ENCODE measurements at regions not wholly inside any gene's neighbourhood (a gene's known extent, or its start where the extent isn't known, plus 50 kb on each side); places are given as distances from the start of the nearest gene placed in this dataset.

GRCh38 chr1:193974286-193974798, 787.9 kb upstream of the B3GALT2 start:
- TF ChIP-seq GATA3 (IDR thresholded peaks at IDR 0.05; ENCODE audit: low read depth, low read length) = no peak
- no peak for TF ChIP-seq GATA2 (IDR thresholded peaks at IDR 0.05; ENCODE audit: low read depth, low read length)
